Uterus (tissue), 3 donors: ENCODE measurements at regions not wholly inside any gene's neighbourhood (a gene's known extent, or its start where the extent isn't known, plus 50 kb on each side); places are given as distances from the start of the nearest gene placed in this dataset.

Experiments
- DNase-seq, 2 donors: peaks; one replicate each; pipeline ENCODE4 v3.0.0-alpha.2; 2019 to 2020
- H3K27ac ChIP-seq, 2 donors: fragments of 200-600 bp; sonication (generic); 1 replicate in 1 of 2; 2 replicates in 1 of 2; pipeline ENCODE4 v1.5.1; 2016 to 2018
- H3K27me3 ChIP-seq, 2 donors: fragments of 200-600 bp; sonication (generic); one replicate each; pipeline ENCODE4 v1.5.1; 2018 to 2019; ENCODE audit warnings: control low read depth in 1 of 2
- H3K36me3 ChIP-seq, 2 donors: fragments of 200-600 bp; sonication (generic); one replicate each; pipeline ENCODE4 v1.5.1; 2019; ENCODE audit warnings: control low read depth in 1 of 2
- H3K4me1 ChIP-seq, 2 donors: fragments of 200-600 bp; sonication (generic); one replicate each; pipeline ENCODE4 v1.5.1; 2018 to 2019; ENCODE audit warnings: control low read depth in 1 of 2
- H3K4me3 ChIP-seq, 2 donors: fragments of 200-600 bp; sonication (generic); 1 replicate in 1 of 2; 2 replicates in 1 of 2; pipeline ENCODE4 v1.5.1; 2018 to 2019; ENCODE audit warnings: mild to moderate bottlenecking in 1 of 2
- H3K9me3 ChIP-seq, 2 donors: fragments of 200-600 bp; sonication (generic); one replicate each; pipeline ENCODE4 v1.5.1; 2019; ENCODE audit warnings: control low read depth in 1 of 2
- CTCF ChIP-seq, 4 experiments: fragments of 200-600 bp in 2 of 4; fragments of 450-650 bp in 2 of 4; sonication (generic) in 2 of 4; IDR thresholded peaks; one replicate each; pipeline ENCODE4 v1.5.1; 2016 to 2019; ENCODE audit warnings: antibody characterized with exemption in 4 of 4, mild to moderate bottlenecking in 2 of 4, moderate library complexity in 1 of 4
- POLR2A ChIP-seq, 2 donors: fragments of 450-650 bp; IDR thresholded peaks; one replicate each; pipeline ENCODE4 v1.6.1; 2016; ENCODE audit warnings: antibody characterized with exemption in 2 of 2, mild to moderate bottlenecking in 1 of 2, moderate library complexity in 1 of 2
- intact Hi-C: fragments of 100-400 bp; cut with DNase I; formaldehyde crosslinking; loops from one replicate; pipeline ENCODE4 v1.15.1; 2023; ENCODE audit warnings: low total_unique reads
- donor health status: DM: yes; HTN: yes; CAD: no.

GRCh38 chr2:176621350-176621749 is 352.1 kb downstream of the MTX2 start:
- H3K27ac ChIP-seq = no peak overlapping the region
- no peaks in the 10 kb centered on the region for H3K36me3 ChIP-seq
- H3K4me3 ChIP-seq = no peak overlapping the region
- no peak for DNase-seq
- no peaks in the 10 kb centered on the region for H3K9me3 ChIP-seq
- no peaks in the 10 kb centered on the region for H3K4me1 ChIP-seq
- no peaks in the 10 kb centered on the region for H3K27me3 ChIP-seq
- intact Hi-C loops = no loop called here
- TF ChIP-seq CTCF (IDR thresholded peaks at IDR 0.05) = no peak
- no peak for TF ChIP-seq POLR2A (IDR thresholded peaks at IDR 0.05)

GRCh38 chr2:176622792-176623191 is 353.6 kb downstream of the MTX2 start:
- no peak overlapping the region for H3K27ac ChIP-seq
- no peaks in the 10 kb centered on the region for H3K4me1 ChIP-seq
- no peaks in the 10 kb centered on the region for H3K9me3 ChIP-seq
- DNase-seq = no peak
- no peak overlapping the region for H3K4me3 ChIP-seq
- no peaks in the 10 kb centered on the region for H3K27me3 ChIP-seq
- intact Hi-C loops = no loop called here
- H3K36me3 ChIP-seq = no peaks in the 10 kb centered on the region
- TF ChIP-seq POLR2A (IDR thresholded peaks at IDR 0.05) = no peak
- TF ChIP-seq CTCF (IDR thresholded peaks at IDR 0.05) = no peak

- no peaks in the 10 kb centered on the region for H3K36me3 ChIP-seq
- DNase-seq = no peak
- no peak overlapping the region for H3K27ac ChIP-seq
- TF ChIP-seq POLR2A (IDR thresholded peaks at IDR 0.05) (no peak), CTCF (IDR thresholded peaks at IDR 0.05) (no peak)
- H3K4me3 ChIP-seq = no peak overlapping the region
- H3K27me3 ChIP-seq = no peaks in the 10 kb centered on the region
- no peaks in the 10 kb centered on the region for H3K9me3 ChIP-seq
- H3K4me1 ChIP-seq = no peaks in the 10 kb centered on the region
- intact Hi-C loops = no loop called here
Observed at GRCh38 chr2:176626796-176627195, 357.6 kb downstream of the MTX2 start.

GRCh38 chr2:176628438-176628837 is 359.2 kb downstream of the MTX2 start:
- Histone ChIP-seq H3K4me3 (no peak overlapping the region), H3K27me3 (no peaks in the 10 kb centered on the region), H3K9me3 (no peaks in the 10 kb centered on the region), H3K27ac (no peak overlapping the region), H3K4me1 (no peaks in the 10 kb centered on the region), H3K36me3 (no peaks in the 10 kb centered on the region)
- TF ChIP-seq POLR2A (IDR thresholded peaks at IDR 0.05) = no peak
- no peak for TF ChIP-seq CTCF (IDR thresholded peaks at IDR 0.05)
- intact Hi-C loops = no loop called here
- DNase-seq = no peak

GRCh38 chr2:176633754-176634153 is 364.5 kb downstream of the MTX2 start:
- H3K36me3 ChIP-seq = no peaks in the 10 kb centered on the region
- intact Hi-C loops = no loop called here
- no peaks in the 10 kb centered on the region for H3K27me3 ChIP-seq
- peak overlapping the region in 1 of 2 donors; percentile 3 for H3K27ac ChIP-seq
- peaks cover 0 to 5% of the 10 kb centered on the region in 2 donors for H3K4me1 ChIP-seq
- DNase-seq = no peak
- no peak for TF ChIP-seq POLR2A (IDR thresholded peaks at IDR 0.05)
- TF ChIP-seq CTCF (IDR thresholded peaks at IDR 0.05) = no peak
- no peaks in the 10 kb centered on the region for H3K9me3 ChIP-seq
- H3K4me3 ChIP-seq = no peak overlapping the region
